GM23338 (cell line): ENCODE measurements at regions not wholly inside any gene's neighbourhood (a gene's known extent, or its start where the extent isn't known, plus 50 kb on each side); places are given as distances from the start of the nearest gene placed in this dataset.
A peak's percentile ranks its signal among the peaks of the same experiment; 100 is the strongest.

Experiments
- ATAC-seq: fragments of 200-7000 bp; cut with Tn5 transposase; 3 replicates; pipeline ENCODE4 v1.9.1; 2020
- DNase-seq: peaks from one replicate; pipeline ENCODE4 v3.0.0-alpha.2; 2015; ENCODE audit warnings: low spot score
- H2AFZ ChIP-seq: fragments of 200-600 bp; sonication (generic); 2 replicates; pipeline ENCODE4 v1.8.0; 2016; ENCODE audit warnings: antibody characterized with exemption, mild to moderate bottlenecking, moderate library complexity
- H3F3A ChIP-seq: fragments of 200-600 bp; sonication (generic); replicated peaks from 2 replicates; pipeline ENCODE4 v1.8.0; 2017; ENCODE audit warnings: antibody characterized with exemption, mixed run types, low read depth
- H3K27ac ChIP-seq: fragments of 200-600 bp; sonication (generic); 2 replicates; pipeline ENCODE4 v1.6.1; 2016; ENCODE audit warnings: low read depth
- H3K27me3 ChIP-seq: fragments of 200-600 bp; sonication (generic); 2 replicates; pipeline ENCODE4 v1.8.0; 2016; ENCODE audit warnings: mild to moderate bottlenecking, mixed run types, moderate library complexity; ENCODE audit not compliant: insufficient read depth
- H3K36me3 ChIP-seq: fragments of 200-600 bp; sonication (generic); 2 replicates; pipeline ENCODE4 v1.8.0; 2016; ENCODE audit warnings: mild to moderate bottlenecking; ENCODE audit not compliant: insufficient read depth
- H3K4me1 ChIP-seq: fragments of 200-600 bp; sonication (generic); 2 replicates; pipeline ENCODE4 v1.8.0; 2016; ENCODE audit warnings: mild to moderate bottlenecking, moderate library complexity; ENCODE audit not compliant: insufficient read depth
- H3K4me2 ChIP-seq: fragments of 200-600 bp; sonication (generic); 2 replicates; pipeline ENCODE4 v1.7.1; 2017; ENCODE audit warnings: mixed run types
- H3K4me3 ChIP-seq: fragments of 200-600 bp; sonication (generic); 2 replicates; pipeline ENCODE4 v1.6.1; 2016; ENCODE audit warnings: mixed run types
- H3K79me2 ChIP-seq: fragments of 200-600 bp; sonication (generic); replicated peaks from 2 replicates; pipeline ENCODE4 v1.8.0; 2017; ENCODE audit warnings: mild to moderate bottlenecking; ENCODE audit not compliant: insufficient read depth
- H3K9me2 ChIP-seq: fragments of 200-600 bp; sonication (generic); 2 replicates; pipeline ENCODE4 v1.8.0; 2017; ENCODE audit not compliant: insufficient read depth
- H4K20me1 ChIP-seq: fragments of 200-600 bp; sonication (generic); replicated peaks from 2 replicates; pipeline ENCODE4 v1.8.0; 2017; ENCODE audit warnings: mild to moderate bottlenecking; ENCODE audit not compliant: insufficient read depth
- H3K27ac Mint-ChIP-seq: 2 replicates; pipeline ENCODE4 v1.8.0; 2020; ENCODE audit warnings: inconsistent platforms, mild to moderate bottlenecking, moderate library complexity, mixed read lengths
- H3K27me3 Mint-ChIP-seq: 3 replicates; pipeline ENCODE4 v1.8.0; 2022; ENCODE audit warnings: low read depth, mild to moderate bottlenecking, moderate library complexity, mixed read lengths, inconsistent platforms; ENCODE audit not compliant: insufficient read depth, poor library complexity
- H3K36me3 Mint-ChIP-seq: 3 replicates; pipeline ENCODE4 v1.8.0; 2021; ENCODE audit warnings: low read depth, mild to moderate bottlenecking, inconsistent platforms, moderate library complexity, mixed read lengths
- H3K4me1 Mint-ChIP-seq: 3 replicates; pipeline ENCODE4 v1.8.0; 2020; ENCODE audit warnings: mild to moderate bottlenecking, inconsistent platforms, mixed read lengths
- H3K4me3 Mint-ChIP-seq: 3 replicates; pipeline ENCODE4 v1.8.0; 2021; ENCODE audit warnings: moderate library complexity, mild to moderate bottlenecking, inconsistent platforms, mixed read lengths
- H3K9me3 Mint-ChIP-seq: 3 replicates; pipeline ENCODE4 v1.8.0; 2020; ENCODE audit warnings: moderate library complexity, mild to moderate bottlenecking, inconsistent platforms, mixed read lengths
- CREB1 ChIP-seq: fragments of 250-450 bp; sonication (Bioruptor Pico); IDR thresholded peaks from 2 replicates; pipeline ENCODE4 v1.5.0; 2020; ENCODE audit warnings: low read depth, mild to moderate bottlenecking, moderate library complexity
- EZH2 ChIP-seq: fragments of 200-600 bp; sonication (generic); IDR thresholded peaks from one replicate; pipeline ENCODE4 v1.8.0; 2017; ENCODE audit warnings: antibody characterized with exemption, mild to moderate bottlenecking, low read depth; ENCODE audit not compliant: unreplicated experiment
- EZH2phosphoT487 ChIP-seq: fragments of 200-600 bp; sonication (generic); IDR thresholded peaks from one replicate; pipeline ENCODE4 v1.8.1; 2018; ENCODE audit warnings: antibody characterized with exemption; ENCODE audit not compliant: unreplicated experiment
- JUNB ChIP-seq: IDR thresholded peaks from one replicate; pipeline ENCODE4 v1.6.1; 2016; ENCODE audit warnings: antibody characterized with exemption; ENCODE audit not compliant: unreplicated experiment
- NANOG ChIP-seq: IDR thresholded peaks from 2 replicates; pipeline ENCODE4 v1.6.1; 2016; ENCODE audit warnings: antibody characterized with exemption, borderline replicate concordance
- POLR2AphosphoS5 ChIP-seq: IDR thresholded peaks from 2 replicates; pipeline ENCODE4 v1.6.1; 2016; ENCODE audit warnings: antibody characterized with exemption, low read depth
- REST ChIP-seq: IDR thresholded peaks from one replicate; pipeline ENCODE4 v1.6.1; 2018; ENCODE audit warnings: antibody characterized with exemption; ENCODE audit not compliant: unreplicated experiment
- STAT1 ChIP-seq: IDR thresholded peaks from one replicate; pipeline ENCODE4 v1.6.1; 2016; ENCODE audit warnings: antibody characterized with exemption; ENCODE audit not compliant: unreplicated experiment
- ZNF114 ChIP-seq: fragments of 250-450 bp; sonication (Bioruptor Pico); IDR thresholded peaks from 2 replicates; pipeline ENCODE4 v1.5.0; 2020; ENCODE audit warnings: mild to moderate bottlenecking, moderate library complexity
- ZNF331 ChIP-seq: fragments of 250-450 bp; sonication (Bioruptor Pico); IDR thresholded peaks from 2 replicates; pipeline ENCODE4 v1.5.0; 2020; ENCODE audit warnings: low read depth, mild to moderate bottlenecking, moderate library complexity
- TF ChIP-seq, protein P1 (sequence below), 2 experiments: fragments of 200-600 bp in 1 of 2; sonication (generic) in 1 of 2; conservative IDR thresholded peaks; 2 replicates each; pipeline versions ENCODE4 v1.5.1 to v1.6.1; 2016 to 2017; ENCODE audit warnings: antibody characterized with exemption in 2 of 2, low read depth in 2 of 2, mild to moderate bottlenecking in 2 of 2, moderate library complexity in 1 of 2
- TF ChIP-seq, protein P2 (sequence below): fragments of 250-450 bp; sonication (Bioruptor Pico); IDR thresholded peaks from 2 replicates; pipeline ENCODE4 v1.5.0; 2020; ENCODE audit warnings: mild to moderate bottlenecking, moderate library complexity
- TF ChIP-seq, protein P3 (sequence below): IDR thresholded peaks from 2 replicates; pipeline ENCODE4 v1.6.1; 2016; ENCODE audit warnings: antibody characterized with exemption

GRCh38 chr14:48373981-48374380, 698.6 kb upstream of the MDGA2 start:
- peaks cover 17% of the 10 kb centered on the region for H3K4me1 Mint-ChIP-seq
- no peak overlapping the region for H3K4me3 Mint-ChIP-seq
- DNase-seq = no peak
- no peaks in the 10 kb centered on the region for H3F3A ChIP-seq
- TF ChIP-seq ZNF331 (CRISPR knock-in tag) (no peak), ZNF114 (CRISPR knock-in tag) (no peak), EZH2 (no peak), POLR2AphosphoS5 (no peak), CREB1 (CRISPR knock-in tag) (no peak), EZH2phosphoT487 (no peak), JUNB (no peak), STAT1 (no peak), NANOG (no peak), REST (no peak)
- TF ChIP-seq, protein P1, sequence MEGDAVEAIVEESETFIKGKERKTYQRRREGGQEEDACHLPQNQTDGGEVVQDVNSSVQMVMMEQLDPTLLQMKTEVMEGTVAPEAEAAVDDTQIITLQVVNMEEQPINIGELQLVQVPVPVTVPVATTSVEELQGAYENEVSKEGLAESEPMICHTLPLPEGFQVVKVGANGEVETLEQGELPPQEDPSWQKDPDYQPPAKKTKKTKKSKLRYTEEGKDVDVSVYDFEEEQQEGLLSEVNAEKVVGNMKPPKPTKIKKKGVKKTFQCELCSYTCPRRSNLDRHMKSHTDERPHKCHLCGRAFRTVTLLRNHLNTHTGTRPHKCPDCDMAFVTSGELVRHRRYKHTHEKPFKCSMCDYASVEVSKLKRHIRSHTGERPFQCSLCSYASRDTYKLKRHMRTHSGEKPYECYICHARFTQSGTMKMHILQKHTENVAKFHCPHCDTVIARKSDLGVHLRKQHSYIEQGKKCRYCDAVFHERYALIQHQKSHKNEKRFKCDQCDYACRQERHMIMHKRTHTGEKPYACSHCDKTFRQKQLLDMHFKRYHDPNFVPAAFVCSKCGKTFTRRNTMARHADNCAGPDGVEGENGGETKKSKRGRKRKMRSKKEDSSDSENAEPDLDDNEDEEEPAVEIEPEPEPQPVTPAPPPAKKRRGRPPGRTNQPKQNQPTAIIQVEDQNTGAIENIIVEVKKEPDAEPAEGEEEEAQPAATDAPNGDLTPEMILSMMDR (conservative IDR thresholded peaks at IDR 0.05; ENCODE audit: low read depth in 2 of 2) = no peak
- TF ChIP-seq, protein P2, sequence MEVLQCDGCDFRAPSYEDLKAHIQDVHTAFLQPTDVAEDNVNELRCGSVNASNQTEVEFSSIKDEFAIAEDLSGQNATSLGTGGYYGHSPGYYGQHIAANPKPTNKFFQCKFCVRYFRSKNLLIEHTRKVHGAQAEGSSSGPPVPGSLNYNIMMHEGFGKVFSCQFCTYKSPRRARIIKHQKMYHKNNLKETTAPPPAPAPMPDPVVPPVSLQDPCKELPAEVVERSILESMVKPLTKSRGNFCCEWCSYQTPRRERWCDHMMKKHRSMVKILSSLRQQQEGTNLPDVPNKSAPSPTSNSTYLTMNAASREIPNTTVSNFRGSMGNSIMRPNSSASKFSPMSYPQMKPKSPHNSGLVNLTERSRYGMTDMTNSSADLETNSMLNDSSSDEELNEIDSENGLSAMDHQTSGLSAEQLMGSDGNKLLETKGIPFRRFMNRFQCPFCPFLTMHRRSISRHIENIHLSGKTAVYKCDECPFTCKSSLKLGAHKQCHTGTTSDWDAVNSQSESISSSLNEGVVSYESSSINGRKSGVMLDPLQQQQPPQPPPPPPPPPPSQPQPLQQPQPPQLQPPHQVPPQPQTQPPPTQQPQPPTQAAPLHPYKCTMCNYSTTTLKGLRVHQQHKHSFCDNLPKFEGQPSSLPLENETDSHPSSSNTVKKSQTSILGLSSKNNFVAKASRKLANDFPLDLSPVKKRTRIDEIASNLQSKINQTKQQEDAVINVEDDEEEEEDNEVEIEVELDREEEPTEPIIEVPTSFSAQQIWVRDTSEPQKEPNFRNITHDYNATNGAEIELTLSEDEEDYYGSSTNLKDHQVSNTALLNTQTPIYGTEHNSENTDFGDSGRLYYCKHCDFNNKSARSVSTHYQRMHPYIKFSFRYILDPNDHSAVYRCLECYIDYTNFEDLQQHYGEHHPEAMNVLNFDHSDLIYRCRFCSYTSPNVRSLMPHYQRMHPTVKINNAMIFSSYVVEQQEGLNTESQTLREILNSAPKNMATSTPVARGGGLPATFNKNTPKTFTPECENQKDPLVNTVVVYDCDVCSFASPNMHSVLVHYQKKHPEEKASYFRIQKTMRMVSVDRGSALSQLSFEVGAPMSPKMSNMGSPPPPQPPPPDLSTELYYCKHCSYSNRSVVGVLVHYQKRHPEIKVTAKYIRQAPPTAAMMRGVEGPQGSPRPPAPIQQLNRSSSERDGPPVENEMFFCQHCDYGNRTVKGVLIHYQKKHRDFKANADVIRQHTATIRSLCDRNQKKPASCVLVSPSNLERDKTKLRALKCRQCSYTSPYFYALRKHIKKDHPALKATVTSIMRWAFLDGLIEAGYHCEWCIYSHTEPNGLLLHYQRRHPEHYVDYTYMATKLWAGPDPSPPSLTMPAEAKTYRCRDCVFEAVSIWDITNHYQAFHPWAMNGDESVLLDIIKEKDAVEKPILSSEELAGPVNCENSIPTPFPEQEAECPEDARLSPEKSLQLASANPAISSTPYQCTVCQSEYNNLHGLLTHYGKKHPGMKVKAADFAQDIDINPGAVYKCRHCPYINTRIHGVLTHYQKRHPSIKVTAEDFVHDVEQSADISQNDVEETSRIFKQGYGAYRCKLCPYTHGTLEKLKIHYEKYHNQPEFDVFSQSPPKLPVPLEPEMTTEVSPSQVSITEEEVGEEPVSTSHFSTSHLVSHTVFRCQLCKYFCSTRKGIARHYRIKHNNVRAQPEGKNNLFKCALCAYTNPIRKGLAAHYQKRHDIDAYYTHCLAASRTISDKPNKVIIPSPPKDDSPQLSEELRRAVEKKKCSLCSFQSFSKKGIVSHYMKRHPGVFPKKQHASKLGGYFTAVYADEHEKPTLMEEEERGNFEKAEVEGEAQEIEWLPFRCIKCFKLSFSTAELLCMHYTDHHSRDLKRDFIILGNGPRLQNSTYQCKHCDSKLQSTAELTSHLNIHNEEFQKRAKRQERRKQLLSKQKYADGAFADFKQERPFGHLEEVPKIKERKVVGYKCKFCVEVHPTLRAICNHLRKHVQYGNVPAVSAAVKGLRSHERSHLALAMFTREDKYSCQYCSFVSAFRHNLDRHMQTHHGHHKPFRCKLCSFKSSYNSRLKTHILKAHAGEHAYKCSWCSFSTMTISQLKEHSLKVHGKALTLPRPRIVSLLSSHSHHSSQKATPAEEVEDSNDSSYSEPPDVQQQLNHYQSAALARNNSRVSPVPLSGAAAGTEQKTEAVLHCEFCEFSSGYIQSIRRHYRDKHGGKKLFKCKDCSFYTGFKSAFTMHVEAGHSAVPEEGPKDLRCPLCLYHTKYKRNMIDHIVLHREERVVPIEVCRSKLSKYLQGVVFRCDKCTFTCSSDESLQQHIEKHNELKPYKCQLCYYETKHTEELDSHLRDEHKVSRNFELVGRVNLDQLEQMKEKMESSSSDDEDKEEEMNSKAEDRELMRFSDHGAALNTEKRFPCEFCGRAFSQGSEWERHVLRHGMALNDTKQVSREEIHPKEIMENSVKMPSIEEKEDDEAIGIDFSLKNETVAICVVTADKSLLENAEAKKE (CRISPR knock-in tag) = no peak
- TF ChIP-seq, protein P3, sequence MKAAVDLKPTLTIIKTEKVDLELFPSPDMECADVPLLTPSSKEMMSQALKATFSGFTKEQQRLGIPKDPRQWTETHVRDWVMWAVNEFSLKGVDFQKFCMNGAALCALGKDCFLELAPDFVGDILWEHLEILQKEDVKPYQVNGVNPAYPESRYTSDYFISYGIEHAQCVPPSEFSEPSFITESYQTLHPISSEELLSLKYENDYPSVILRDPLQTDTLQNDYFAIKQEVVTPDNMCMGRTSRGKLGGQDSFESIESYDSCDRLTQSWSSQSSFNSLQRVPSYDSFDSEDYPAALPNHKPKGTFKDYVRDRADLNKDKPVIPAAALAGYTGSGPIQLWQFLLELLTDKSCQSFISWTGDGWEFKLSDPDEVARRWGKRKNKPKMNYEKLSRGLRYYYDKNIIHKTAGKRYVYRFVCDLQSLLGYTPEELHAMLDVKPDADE = no peak
- H2AFZ ChIP-seq = no peak overlapping the region
- H3K27ac Mint-ChIP-seq = no peak overlapping the region
- no peak overlapping the region for H3K27ac ChIP-seq
- no peaks in the 10 kb centered on the region for H3K9me2 ChIP-seq
- no peaks in the 10 kb centered on the region for H3K36me3 ChIP-seq
- peaks cover 16% of the 10 kb centered on the region for H3K4me1 ChIP-seq
- peak overlapping the region; percentile 24; the same call in 1 of the 2 replicates for H3K4me2 ChIP-seq
- H3K36me3 Mint-ChIP-seq = peaks cover 3% of the 10 kb centered on the region; the same call in 1 of the 3 replicates
- peaks cover 8% of the 10 kb centered on the region for H3K27me3 Mint-ChIP-seq
- H4K20me1 ChIP-seq = no peaks in the 10 kb centered on the region
- peak; percentile 47 for ATAC-seq
- no peak overlapping the region for H3K4me3 ChIP-seq
- H3K9me3 Mint-ChIP-seq = no peaks in the 10 kb centered on the region
- no peaks in the 10 kb centered on the region for H3K79me2 ChIP-seq
- no peaks in the 10 kb centered on the region for H3K27me3 ChIP-seq
